NB4 (cell line): ENCODE measurements at regions not wholly inside any gene's neighbourhood (a gene's known extent, or its start where the extent isn't known, plus 50 kb on each side); places are given as distances from the start of the nearest gene placed in this dataset.

ENCODE experiments used
- DNase-seq: peaks from one replicate; pipeline ENCODE4 v3.0.0; 2010; ENCODE audit warnings: low read depth
- H3K4me3 ChIP-seq: one replicate; pipeline ENCODE4 v1.5.1; 2011; ENCODE audit warnings: mild to moderate bottlenecking, low read depth, low read length, moderate library complexity
- CTCF ChIP-seq: IDR thresholded peaks from one replicate; pipeline ENCODE4 v1.5.1; 2012; ENCODE audit warnings: low read depth, low read length
- MAX ChIP-seq: IDR thresholded peaks from 2 replicates; pipeline ENCODE4 v1.6.1; 2011; ENCODE audit warnings: low read depth, low read length
- MYC ChIP-seq: IDR thresholded peaks from 2 replicates; pipeline ENCODE4 v1.6.1; 2011; ENCODE audit warnings: low read depth, low read length
- POLR2A ChIP-seq: IDR thresholded peaks from 2 replicates; pipeline ENCODE4 v1.6.1; 2011; ENCODE audit warnings: mild to moderate bottlenecking; ENCODE audit not compliant: insufficient read length; ENCODE audit errors: extremely low read depth

GRCh38 chr11:131231317-131231940 is 139.0 kb upstream of the NTM start:
- no peak overlapping the region for H3K4me3 ChIP-seq
- DNase-seq, result no peak
- TF ChIP-seq POLR2A, result no peak
- no peak for TF ChIP-seq CTCF
- TF ChIP-seq MYC, result no peak
- no peak for TF ChIP-seq MAX

GRCh38 chr11:131232261-131232660 is 138.2 kb upstream of the NTM start:
- no peak for TF ChIP-seq MAX
- TF ChIP-seq CTCF, result no peak
- no peak for TF ChIP-seq POLR2A
- no peak for TF ChIP-seq MYC
- no peak overlapping the region for H3K4me3 ChIP-seq
- no peak for DNase-seq

GRCh38 chr11:131234221-131234620 is 136.2 kb upstream of the NTM start:
- TF ChIP-seq MAX, result no peak
- TF ChIP-seq CTCF, result no peak
- no peak for TF ChIP-seq POLR2A
- no peak for TF ChIP-seq MYC
- DNase-seq, result no peak
- no peak overlapping the region for H3K4me3 ChIP-seq

GRCh38 chr11:131235328-131236298 is 134.8 kb upstream of the NTM start:
- TF ChIP-seq MYC (no peak), CTCF (no peak), MAX (no peak), POLR2A (no peak)
- H3K4me3 ChIP-seq, result no peak overlapping the region
- no peak for DNase-seq

- TF ChIP-seq MYC (no peak), CTCF (no peak), MAX (no peak), POLR2A (no peak)
- no peak for DNase-seq
- H3K4me3 ChIP-seq, result no peak overlapping the region
Measured at GRCh38 chr11:131240421-131240820, 130.0 kb upstream of the NTM start.
